ENCODE measurements at regions not wholly inside any gene's neighbourhood (a gene's known extent, or its start where the extent isn't known, plus 50 kb on each side); places are given as distances from the start of the nearest gene placed in this dataset.
A peak's percentile ranks its signal among the peaks of the same experiment; 100 is the strongest.

GRCh38 chr6:132937466-132937906, 123.1 kb downstream of the RPS12 start:
- DNase-seq, result peak; percentile 6 to 7

- no peak for DNase-seq
Observed at GRCh38 chr6:132948889-132949288, 134.5 kb downstream of the RPS12 start.

- no peak for DNase-seq
Observed at GRCh38 chr6:132950566-132950965, 136.2 kb downstream of the RPS12 start.

GRCh38 chr6:132952031-132952867, 137.9 kb downstream of the RPS12 start:
- DNase-seq, result no peak

GRCh38 chr6:132952986-132953385, 138.6 kb downstream of the RPS12 start:
- no peak for DNase-seq

- DNase-seq, result no peak
Observed at GRCh38 chr6:132954222-132954621, 139.9 kb downstream of the RPS12 start.

GRCh38 chr6:132954936-132955335, 140.6 kb downstream of the RPS12 start:
- no peak for DNase-seq

- DNase-seq, result no peak
Observed at GRCh38 chr6:132959639-132960326, 145.4 kb downstream of the RPS12 start.

- DNase-seq, result no peak
Observed at GRCh38 chr6:132960720-132961119, 146.4 kb downstream of the RPS12 start.

- no peak for DNase-seq
Observed at GRCh38 chr6:132961122-132961521, 146.8 kb downstream of the RPS12 start.

- no peak for DNase-seq
Observed at GRCh38 chr6:132961610-132962009, 147.2 kb downstream of the RPS12 start.

- DNase-seq, result peak; percentile 44 to 59
Observed at GRCh38 chr6:132962936-132963868, 148.8 kb downstream of the RPS12 start.

GRCh38 chr6:132964101-132964867, 149.9 kb downstream of the RPS12 start:
- DNase-seq, result no peak

- DNase-seq, result no peak
Observed at GRCh38 chr6:132964868-132965382, 150.6 kb downstream of the RPS12 start.

GRCh38 chr6:132967871-132968270, 153.5 kb downstream of the RPS12 start:
- DNase-seq, result no peak

- no peak for DNase-seq
Observed at GRCh38 chr6:132968419-132968950, 154.1 kb downstream of the RPS12 start.

- no peak for DNase-seq
Observed at GRCh38 chr6:132969196-132969595, 154.8 kb downstream of the RPS12 start.

GRCh38 chr6:132971676-132972075, 157.3 kb downstream of the RPS12 start:
- no peak for DNase-seq

- DNase-seq, result no peak
Observed at GRCh38 chr6:132972254-132972653, 157.9 kb downstream of the RPS12 start.

- DNase-seq, result no peak
Observed at GRCh38 chr6:132972971-132973370, 158.6 kb downstream of the RPS12 start.

GRCh38 chr6:132973514-132973993, 159.2 kb downstream of the RPS12 start:
- DNase-seq, result no peak

GRCh38 chr6:132974122-132974521, 159.8 kb downstream of the RPS12 start:
- no peak for DNase-seq
